Skeletal muscle tissue (tissue), 3 donors: ENCODE measurements at regions not wholly inside any gene's neighbourhood (a gene's known extent, or its start where the extent isn't known, plus 50 kb on each side); places are given as distances from the start of the nearest gene placed in this dataset.

ENCODE experiments used
- H3K27ac ChIP-seq: one replicate; pipeline ENCODE4 v1.7.0; 2013; ENCODE audit warnings: mild to moderate bottlenecking, low read depth, low read length, inconsistent platforms
- H3K27me3 ChIP-seq, 3 donors: one replicate each; pipeline ENCODE4 v1.7.0; 2013; ENCODE audit warnings: low read length in 3 of 3; ENCODE audit not compliant: control insufficient read depth in 3 of 3, insufficient read depth in 3 of 3
- H3K36me3 ChIP-seq, 3 donors: one replicate each; pipeline ENCODE4 v1.7.0; 2013; ENCODE audit warnings: low read length in 3 of 3; ENCODE audit not compliant: control insufficient read depth in 3 of 3, insufficient read depth in 3 of 3
- H3K4me1 ChIP-seq, 3 donors: one replicate each; pipeline ENCODE4 v1.7.0; 2013; ENCODE audit warnings: low read length in 3 of 3, mild to moderate bottlenecking in 3 of 3; ENCODE audit not compliant: control insufficient read depth in 3 of 3, insufficient read depth in 3 of 3
- H3K4me3 ChIP-seq, 3 donors: one replicate each; pipeline ENCODE4 v1.7.0; 2013; ENCODE audit warnings: low read length in 3 of 3
- H3K9ac ChIP-seq, 3 donors: one replicate each; pipeline ENCODE4 v1.7.0; 2013; ENCODE audit warnings: low read length in 3 of 3, mild to moderate bottlenecking in 3 of 3, moderate library complexity in 2 of 3, low read depth in 1 of 3
- H3K9me3 ChIP-seq, 3 donors: one replicate each; pipeline ENCODE4 v1.7.0; 2013; ENCODE audit warnings: low read length in 3 of 3; ENCODE audit not compliant: control insufficient read depth in 3 of 3
- donor health status: Osteomylitis.

GRCh38 chr9:96183751-96184150 is 118.2 kb downstream of the HSD17B3 start:
- Histone ChIP-seq H3K27me3 (peaks cover 16 to 26% (median 18%) of the 10 kb centered on the region in 3 donors), H3K36me3 (no peaks in the 10 kb centered on the region), H3K27ac (no peak overlapping the region), H3K9ac (no peak overlapping the region), H3K4me3 (no peak overlapping the region), H3K9me3 (peaks cover 2 to 5% (median 3%) of the 10 kb centered on the region in 3 donors), H3K4me1 (peaks cover 0 to 2% (median 0%) of the 10 kb centered on the region in 3 donors)

GRCh38 chr9:96178153-96178552 is 123.8 kb downstream of the HSD17B3 start:
- peaks cover 5 to 16% (median 8%) of the 10 kb centered on the region in 3 donors for H3K27me3 ChIP-seq
- no peak overlapping the region for H3K4me3 ChIP-seq

DNA sequence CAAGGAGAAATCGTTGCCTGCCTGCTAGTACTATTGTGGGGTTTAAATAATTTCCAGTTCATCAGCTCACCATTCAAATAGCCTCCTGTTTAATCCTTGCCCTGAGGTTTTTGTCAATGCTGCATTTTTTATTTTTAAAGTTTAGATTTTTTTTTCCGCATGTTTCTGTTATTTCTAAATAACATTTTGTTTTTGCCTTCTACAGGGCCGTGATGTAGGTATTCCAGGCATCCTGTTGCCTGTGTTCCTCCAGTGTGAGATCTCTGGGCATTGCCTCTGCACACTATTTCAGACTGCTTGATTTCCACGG is 124.3 kb downstream of the HSD17B3 start:
- no peaks in the 10 kb centered on the region for H3K4me1 ChIP-seq
- H3K27ac ChIP-seq: no peak overlapping the region
- no peaks in the 10 kb centered on the region for H3K36me3 ChIP-seq
- no peaks in the 10 kb centered on the region for H3K9me3 ChIP-seq
- H3K9ac ChIP-seq: no peak overlapping the region
- H3K4me3 ChIP-seq: no peak overlapping the region
- peaks cover 5 to 16% (median 9%) of the 10 kb centered on the region in 3 donors for H3K27me3 ChIP-seq

More at GRCh38 chr9:96178153-96178552, 123.8 kb downstream of the HSD17B3 start:
- H3K4me1 ChIP-seq: no peaks in the 10 kb centered on the region
- H3K9me3 ChIP-seq: no peaks in the 10 kb centered on the region
- no peaks in the 10 kb centered on the region for H3K36me3 ChIP-seq
- H3K27ac ChIP-seq: no peak overlapping the region
- no peak overlapping the region for H3K9ac ChIP-seq

GRCh38 chr9:96177005-96177718 is 124.8 kb downstream of the HSD17B3 start:
- no peaks in the 10 kb centered on the region for H3K36me3 ChIP-seq
- H3K4me1 ChIP-seq: no peaks in the 10 kb centered on the region
- H3K27me3 ChIP-seq: peaks cover 8 to 16% (median 14%) of the 10 kb centered on the region in 3 donors
- H3K9ac ChIP-seq: no peak overlapping the region
- H3K4me3 ChIP-seq: no peak overlapping the region
- H3K9me3 ChIP-seq: no peaks in the 10 kb centered on the region
- H3K27ac ChIP-seq: no peak overlapping the region

- Histone ChIP-seq H3K9me3 (no peaks in the 10 kb centered on the region), H3K27ac (no peak overlapping the region), H3K36me3 (no peaks in the 10 kb centered on the region), H3K4me1 (no peaks in the 10 kb centered on the region), H3K9ac (no peak overlapping the region), H3K27me3 (peaks cover 8 to 16% (median 14%) of the 10 kb centered on the region in 3 donors), H3K4me3 (no peak overlapping the region)
These were observed 126.2 kb downstream of the HSD17B3 start for GRCh38 chr9:96175796-96176195.

GRCh38 chr9:96175001-96175400 is 127.0 kb downstream of the HSD17B3 start:
- H3K9me3 ChIP-seq: no peaks in the 10 kb centered on the region
- H3K9ac ChIP-seq: no peak overlapping the region
- H3K4me3 ChIP-seq: no peak overlapping the region
- no peaks in the 10 kb centered on the region for H3K36me3 ChIP-seq
- H3K27ac ChIP-seq: no peak overlapping the region
- no peaks in the 10 kb centered on the region for H3K4me1 ChIP-seq
- H3K27me3 ChIP-seq: peaks cover 8 to 14% (median 13%) of the 10 kb centered on the region in 3 donors

GRCh38 chr9:96174371-96174770 is 127.6 kb downstream of the HSD17B3 start:
- Histone ChIP-seq H3K4me1 (no peaks in the 10 kb centered on the region), H3K9me3 (no peaks in the 10 kb centered on the region), H3K27me3 (peaks cover 8 to 14% (median 13%) of the 10 kb centered on the region in 3 donors), H3K27ac (no peak overlapping the region), H3K4me3 (no peak overlapping the region), H3K9ac (no peak overlapping the region), H3K36me3 (no peaks in the 10 kb centered on the region)

DNA sequence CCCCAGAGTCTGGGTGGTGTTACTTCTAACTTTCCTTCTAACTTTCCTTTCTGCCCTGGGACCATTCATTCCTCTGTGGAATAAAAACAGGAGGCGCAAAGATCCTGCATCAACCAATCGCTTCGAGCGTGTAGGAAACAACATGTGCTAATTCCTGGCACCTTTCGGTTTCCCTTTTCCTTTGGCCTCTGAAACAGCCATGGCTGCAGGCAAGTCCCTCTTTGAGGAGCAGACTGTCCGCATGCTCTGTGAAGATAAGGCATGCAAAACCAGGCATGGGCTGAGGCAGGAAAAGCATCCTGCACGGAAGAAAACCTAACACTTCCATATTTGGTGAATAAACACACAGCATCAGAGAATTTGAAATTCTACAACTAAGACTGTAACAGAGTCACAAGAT is 128.3 kb downstream of the HSD17B3 start:
- Histone ChIP-seq H3K27me3 (peaks cover 6 to 17% (median 13%) of the 10 kb centered on the region in 3 donors), H3K4me3 (no peak overlapping the region), H3K4me1 (no peaks in the 10 kb centered on the region), H3K27ac (no peak overlapping the region), H3K9ac (no peak overlapping the region), H3K9me3 (no peaks in the 10 kb centered on the region), H3K36me3 (no peaks in the 10 kb centered on the region)

GRCh38 chr9:96172797-96173196 is 129.2 kb downstream of the HSD17B3 start:
- Histone ChIP-seq H3K27ac (no peak overlapping the region), H3K4me3 (no peak overlapping the region), H3K9ac (no peak overlapping the region), H3K9me3 (no peaks in the 10 kb centered on the region), H3K27me3 (peaks cover 3 to 13% (median 7%) of the 10 kb centered on the region in 3 donors), H3K36me3 (no peaks in the 10 kb centered on the region), H3K4me1 (no peaks in the 10 kb centered on the region)

DNA sequence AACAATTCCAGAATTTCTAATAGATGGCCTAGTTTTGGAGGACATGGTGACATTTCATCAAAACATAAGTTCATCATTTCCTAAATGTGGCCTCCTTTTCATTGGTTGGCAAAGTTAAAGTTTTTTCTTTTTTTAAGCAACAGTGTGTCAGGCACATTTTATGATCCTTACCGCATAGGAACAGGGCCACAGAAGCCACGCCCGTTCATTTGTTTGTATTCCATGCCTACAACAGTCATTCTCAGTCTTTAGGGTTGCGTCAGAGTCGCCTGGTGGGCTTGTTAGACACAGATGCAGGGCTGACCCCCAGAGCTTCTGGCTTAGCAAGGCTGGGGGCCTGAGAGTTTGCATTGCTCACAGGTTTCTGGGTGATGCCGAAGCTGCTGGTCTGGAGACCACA is 130.2 kb downstream of the HSD17B3 start:
- peaks cover 3 to 13% (median 9%) of the 10 kb centered on the region in 3 donors for H3K27me3 ChIP-seq
- H3K36me3 ChIP-seq: no peaks in the 10 kb centered on the region
- H3K27ac ChIP-seq: no peak overlapping the region
- H3K4me1 ChIP-seq: no peaks in the 10 kb centered on the region
- no peak overlapping the region for H3K9ac ChIP-seq
- no peaks in the 10 kb centered on the region for H3K9me3 ChIP-seq
- no peak overlapping the region for H3K4me3 ChIP-seq
